ENCODE measurements at regions not wholly inside any gene's neighbourhood (a gene's known extent, or its start where the extent isn't known, plus 50 kb on each side); places are given as distances from the start of the nearest gene placed in this dataset.
"Not testable (repeated sequence)": the region's sequence is repeated elsewhere in the genome, so short reads cannot be mapped to it uniquely, and the experiment has no call there.

- no peak for DNase-seq
These were observed 93.4 kb downstream of the ZFP64 start for GRCh38 chr20:52098186-52098585.

GRCh38 chr20:52096117-52096516 is 95.5 kb downstream of the ZFP64 start:
- DNase-seq, result no peak

DNA sequence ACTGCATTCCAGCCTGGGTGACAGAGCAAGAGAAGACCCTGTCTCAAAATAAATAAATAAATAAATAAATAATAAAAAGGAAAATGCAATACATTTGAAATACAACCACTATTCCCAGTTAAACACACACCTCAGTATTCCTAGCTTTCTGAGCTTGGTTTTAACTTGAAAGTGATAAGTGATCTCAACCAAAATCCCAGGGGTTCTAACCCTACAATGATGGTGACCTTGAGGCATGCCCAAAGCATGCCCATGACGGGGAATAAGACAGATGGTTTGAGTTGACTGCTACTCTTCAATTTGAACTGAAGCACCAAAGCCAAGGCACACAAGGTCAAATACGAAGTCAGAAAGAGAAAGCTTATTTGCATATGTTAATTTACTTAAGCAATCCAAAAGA is 96.9 kb downstream of the ZFP64 start:
- no peak for DNase-seq

GRCh38 chr20:52093575-52093974 is 98.0 kb downstream of the ZFP64 start:
- no peak for DNase-seq

DNA sequence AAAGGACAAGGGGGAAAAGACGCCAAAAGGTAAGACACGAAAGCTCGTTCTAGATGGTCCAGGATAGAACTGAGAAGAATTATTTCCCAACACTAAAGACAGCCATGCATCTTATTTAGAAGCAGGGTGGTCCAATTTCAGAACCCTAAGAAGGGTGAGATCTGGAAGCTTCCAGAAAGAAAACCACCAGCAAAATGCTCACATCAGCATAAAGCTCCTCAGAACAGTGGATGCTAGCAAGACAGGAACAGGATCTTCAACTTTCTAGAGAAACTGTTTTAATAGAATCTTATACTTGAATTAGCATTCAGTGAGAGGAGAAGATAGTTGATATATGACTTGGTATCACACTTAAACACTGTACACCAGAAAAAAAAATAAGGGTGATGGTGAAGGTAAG is 101.5 kb downstream of the ZFP64 start:
- DNase-seq, result no peak

GRCh38 chr20:52087471-52087870 is 104.1 kb downstream of the ZFP64 start:
- DNase-seq, result no peak

GRCh38 chr20:52086878-52087277 is 104.7 kb downstream of the ZFP64 start:
- no peak for DNase-seq

- DNase-seq, result no peak
These were observed 106.9 kb downstream of the ZFP64 start for GRCh38 chr20:52084727-52085126.

GRCh38 chr20:52083627-52084232 is 107.8 kb downstream of the ZFP64 start:
- DNase-seq, result peak; percentile 34

- no peak for DNase-seq
These were observed 109.0 kb downstream of the ZFP64 start for GRCh38 chr20:52082612-52083011.

DNA sequence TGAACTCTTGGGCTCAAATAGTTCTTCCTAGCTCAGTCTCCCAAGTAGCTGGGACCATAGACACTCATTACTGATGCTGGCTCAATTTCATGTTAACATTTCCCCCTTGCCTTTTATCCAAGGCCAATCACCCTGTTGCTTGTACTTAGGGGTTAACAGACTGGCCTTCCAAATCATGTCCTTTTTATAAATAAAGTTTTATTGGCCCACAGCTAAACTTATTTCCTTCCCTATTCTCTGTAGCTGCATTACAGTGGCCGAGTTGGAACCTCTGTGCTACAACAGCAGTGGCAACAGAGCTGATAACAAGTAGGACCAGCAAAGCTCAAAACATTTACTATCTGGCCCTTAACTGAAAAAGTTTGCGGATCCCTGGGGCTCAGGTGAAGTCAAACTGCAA is 109.8 kb downstream of the ZFP64 start:
- no peak for DNase-seq

GRCh38 chr20:52081066-52081465 is 110.5 kb downstream of the ZFP64 start:
- DNase-seq, result no peak

- DNase-seq, result no peak
These were observed 113.3 kb downstream of the ZFP64 start for GRCh38 chr20:52078289-52078688.

DNA sequence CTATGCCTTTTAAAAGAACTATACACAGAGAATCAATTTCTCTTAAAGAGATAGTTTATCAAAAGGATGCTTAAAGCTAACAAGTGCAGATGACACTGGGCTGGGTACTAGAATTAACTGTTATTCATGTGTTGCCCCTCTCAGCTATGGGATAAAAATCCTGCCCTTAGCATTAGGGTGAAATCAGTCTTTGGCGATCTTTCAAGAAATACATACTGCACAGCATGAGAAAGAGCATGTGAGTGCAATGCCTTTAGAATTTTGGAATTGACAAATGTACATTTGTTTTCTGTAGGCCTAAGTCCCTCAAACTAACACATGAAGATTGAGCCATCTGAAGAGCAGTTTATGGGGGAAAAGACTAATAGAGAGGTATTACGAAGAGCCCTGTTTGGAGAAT is 115.4 kb downstream of the ZFP64 start:
- DNase-seq, result no peak

DNA sequence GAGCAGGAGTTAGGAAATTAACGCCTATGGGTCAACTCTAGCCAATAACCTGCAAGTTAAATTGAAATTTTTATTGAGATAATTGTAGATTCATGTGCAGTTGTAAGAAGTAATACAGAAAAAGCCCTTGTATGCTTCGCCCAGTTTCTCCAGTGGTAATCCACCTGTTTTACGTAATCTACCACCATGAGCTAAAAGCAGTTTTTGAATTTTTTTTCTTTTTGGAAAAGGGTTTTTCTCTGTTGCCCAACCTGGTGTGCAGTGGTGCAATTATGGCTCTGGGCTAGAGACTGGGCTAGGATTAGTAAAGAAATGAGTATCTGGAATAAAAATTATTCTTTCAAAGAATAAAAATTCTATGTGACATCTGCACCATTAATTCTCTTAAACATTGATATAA is 116.2 kb downstream of the ZFP64 start:
- DNase-seq, result no peak

DNA sequence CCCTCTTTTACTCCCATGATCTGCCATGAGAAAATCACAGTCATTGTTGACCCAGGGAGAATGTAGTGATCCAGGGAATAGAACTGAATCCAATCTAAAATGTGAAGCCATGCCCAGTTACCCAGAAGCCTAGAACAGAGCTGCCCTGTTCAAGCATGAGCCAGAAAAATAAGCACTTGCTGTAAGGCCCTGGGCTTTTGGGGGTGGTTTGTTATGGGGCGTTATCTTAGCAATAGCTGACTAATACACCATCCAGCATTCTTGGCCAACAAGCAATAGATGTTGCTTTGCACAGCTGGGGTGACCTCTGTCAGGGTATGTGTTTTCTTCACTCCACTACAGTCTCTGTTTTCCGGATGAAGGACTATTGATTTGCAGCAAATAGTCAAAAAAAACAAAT is 120.4 kb downstream of the ZFP64 start:
- no peak for DNase-seq

- no peak for DNase-seq
These were observed 126.6 kb downstream of the ZFP64 start for GRCh38 chr20:52064931-52065330.

GRCh38 chr20:52062452-52063209 is 128.9 kb downstream of the ZFP64 start:
- DNase-seq, result no peak

DNA sequence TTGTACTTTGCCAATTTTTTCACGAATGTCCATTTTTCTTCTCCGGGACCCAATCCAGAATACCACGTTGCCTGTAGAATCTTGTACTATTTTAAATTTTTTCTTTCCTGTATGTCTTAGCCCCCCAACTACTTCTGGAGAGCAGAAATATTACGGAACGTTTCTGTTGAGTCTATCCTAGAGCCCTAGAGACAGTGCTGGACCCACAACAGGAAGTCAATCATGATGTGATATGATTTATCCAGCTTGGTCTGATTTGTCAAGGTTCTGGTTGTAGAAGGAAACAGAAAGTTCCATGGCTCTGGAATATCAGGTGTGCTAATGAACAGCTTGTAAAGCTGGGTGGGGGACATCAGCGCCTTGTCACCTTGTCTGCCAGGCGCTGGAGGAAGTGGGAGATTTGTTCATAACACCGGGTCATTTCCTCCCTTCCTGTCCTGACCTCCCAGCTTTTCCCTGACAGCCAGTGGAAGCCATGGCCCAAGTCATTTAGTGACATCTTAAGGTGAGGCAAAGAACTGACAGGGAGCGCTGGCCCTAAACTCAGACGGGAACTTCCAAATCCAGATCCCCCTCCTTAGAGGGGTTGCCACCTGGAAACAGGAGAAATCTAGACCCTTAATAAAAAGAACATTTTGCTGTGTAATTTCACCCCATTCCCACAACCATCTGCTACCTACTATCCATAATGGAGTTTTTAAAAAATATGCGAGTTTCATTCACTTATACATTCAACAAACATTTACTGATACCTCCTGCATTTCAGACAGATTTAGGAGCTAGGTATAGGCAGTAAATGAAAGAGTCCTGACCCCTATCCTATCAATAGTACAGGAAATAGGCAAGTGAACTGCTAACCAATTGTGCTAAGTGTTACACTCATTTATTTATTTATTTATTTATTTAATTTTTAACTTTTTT is 130.5 kb downstream of the ZFP64 start:
- no peak for DNase-seq

DNA sequence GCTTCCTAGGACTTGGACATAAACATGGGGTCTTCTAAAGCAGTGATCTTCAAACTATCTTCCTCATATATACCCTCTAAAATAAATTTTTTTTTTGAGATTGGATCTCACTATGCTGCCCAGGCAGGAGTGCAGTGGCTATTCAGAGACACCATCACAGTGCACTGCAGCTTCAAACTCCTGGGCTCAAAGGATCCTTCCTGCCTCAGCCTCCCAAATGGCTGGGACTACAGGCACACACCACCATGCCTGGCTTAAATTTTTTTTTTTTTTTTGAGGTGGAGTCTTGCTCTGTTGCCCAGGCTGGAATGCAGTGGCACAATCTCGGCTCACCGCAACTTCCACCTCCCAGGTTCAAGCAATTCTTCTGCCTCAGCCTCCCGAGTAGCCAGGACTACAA is 134.4 kb downstream of the ZFP64 start:
- DNase-seq, result not testable (repeated sequence)

DNA sequence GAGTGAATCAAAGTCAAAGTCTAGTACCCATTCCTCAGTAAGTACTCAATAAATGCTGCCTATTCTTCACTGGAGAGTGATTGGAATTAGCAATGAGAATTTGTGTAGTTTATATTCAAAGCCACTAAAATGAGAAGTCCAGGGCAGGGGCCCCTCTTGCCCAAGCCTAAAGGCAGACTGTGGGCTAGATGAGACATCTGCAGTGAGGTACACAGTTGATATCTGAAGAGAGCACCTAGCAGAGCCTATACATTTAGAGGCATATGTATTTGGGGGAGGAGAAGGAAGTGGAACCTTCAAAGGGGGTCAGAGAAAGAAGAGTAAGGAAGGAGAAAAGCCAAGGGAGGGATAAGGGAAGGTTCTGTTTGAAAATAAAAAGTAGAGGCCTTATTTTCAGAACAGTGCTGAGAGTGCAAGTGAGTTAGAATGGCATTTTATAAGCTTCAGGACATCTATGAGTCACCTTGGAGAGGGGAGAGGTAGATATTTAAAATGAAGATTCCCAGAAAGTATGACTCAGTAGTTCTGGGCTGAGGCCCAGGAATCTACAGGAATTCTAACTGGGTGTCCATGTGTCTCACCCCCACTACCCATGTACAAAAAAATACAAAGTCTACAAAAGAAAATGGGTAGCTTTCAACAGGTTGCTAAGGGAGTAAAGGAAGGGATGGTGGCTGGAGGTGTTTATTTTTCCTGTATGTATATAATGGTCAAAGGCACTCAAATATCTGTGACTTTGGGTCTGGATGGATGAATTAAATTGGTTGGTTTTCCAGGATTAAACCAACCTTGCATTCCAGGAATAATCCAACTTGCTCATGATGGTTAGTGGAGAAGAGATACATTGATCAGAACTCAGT is 135.1 kb downstream of the ZFP64 start:
- DNase-seq, result no peak

DNA sequence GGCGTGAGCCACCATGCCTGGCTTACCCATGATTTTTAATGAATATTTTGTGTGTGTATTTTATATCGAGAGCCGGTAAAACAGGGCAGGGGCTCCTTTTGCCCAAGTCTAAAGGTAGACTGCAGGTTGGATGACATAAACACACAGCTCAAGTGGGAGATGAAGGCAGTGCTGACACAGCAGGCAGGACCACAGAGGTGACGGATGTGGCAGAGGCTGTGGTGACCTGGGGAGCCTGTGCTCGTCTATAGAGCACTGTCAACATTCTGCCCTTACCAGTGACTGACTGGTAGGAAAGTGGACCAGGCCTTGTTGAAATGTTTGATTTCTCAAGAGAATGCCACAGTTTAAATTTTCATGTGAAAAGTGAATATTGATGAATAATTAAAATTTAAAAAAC is 137.5 kb downstream of the ZFP64 start:
- no peak for DNase-seq
